ENCODE measurements at regions not wholly inside any gene's neighbourhood (a gene's known extent, or its start where the extent isn't known, plus 50 kb on each side); places are given as distances from the start of the nearest gene placed in this dataset.

- no peak overlapping the region for H3K9ac ChIP-seq (ENCODE audit: low read length)
- Mint-ChIP-seq H3K4me1 (no peaks in the 10 kb centered on the region), H3K27ac (no peak overlapping the region), H3K4me3 (no peak overlapping the region), H3K9me3 (ENCODE audit: insufficient read depth) (peaks cover 6% of the 10 kb centered on the region), H3K27me3 (no peaks in the 10 kb centered on the region)
- no peaks in the 10 kb centered on the region for H3K4me1 ChIP-seq (ENCODE audit: control insufficient read depth in 2 of 2, insufficient read depth in 2 of 2, low read length in 2 of 2)
- H3K27me3 ChIP-seq (replicated peaks in 1 of 4; ENCODE audit: control extremely low read depth in 1 of 4, control insufficient read depth in 3 of 4, insufficient read depth in 4 of 4, low read length in 3 of 4) = no peaks in the 10 kb centered on the region
- CTCF ChIA-PET = no interaction called here
- no peak overlapping the region for H2AFZ ChIP-seq (ENCODE audit: insufficient read depth, low read depth, low read length, poor library complexity, severe bottlenecking)
- 71% methylated on average over 1 of the region's 1 CpG for WGBS (ENCODE audit: insufficient coverage)
- H3K79me2 ChIP-seq (ENCODE audit: control insufficient read depth, insufficient read depth, low read length) = no peaks in the 10 kb centered on the region
- ATAC-seq (ENCODE audit: low read depth) (no peak), DNase-seq (no peak)
- intact Hi-C loops (cut with micrococcal nuclease) = no loop called here
- H3K9me3 ChIP-seq (ENCODE audit: control extremely low read depth in 1 of 3, control insufficient read depth in 2 of 3, insufficient read depth in 1 of 3, low read length in 2 of 3) = peaks cover 0 to 10% (median 0%) of the 10 kb centered on the region in 3 donors
- no peak overlapping the region for H3K27ac ChIP-seq (ENCODE audit: low read length in 2 of 2)
- H4K20me1 ChIP-seq (ENCODE audit: control insufficient read depth, insufficient read depth, low read length, poor library complexity, severe bottlenecking) = no peaks in the 10 kb centered on the region
- no peak overlapping the region for H3K4me3 ChIP-seq (ENCODE audit: control extremely low read depth in 1 of 5, extremely low read depth in 1 of 5, insufficient read depth in 1 of 5, low read depth in 2 of 5, low read length in 4 of 5)
- POLR2A ChIA-PET = no interaction called here
- H3K4me2 ChIP-seq (replicated peaks; ENCODE audit: low read depth, low read length, poor library complexity, severe bottlenecking) = no peak overlapping the region
- TF ChIP-seq EZH2 (IDR thresholded peaks at IDR 0.05; ENCODE audit: borderline replicate concordance, insufficient read depth, low read depth, low read length, poor library complexity, severe bottlenecking) = no peak
- no peaks in the 10 kb centered on the region for H3K36me3 ChIP-seq (replicated peaks in 1 of 2; ENCODE audit: control extremely low read depth in 1 of 2, control insufficient read depth in 1 of 2, extremely low read depth in 1 of 2, insufficient read depth in 2 of 2, low read length in 1 of 2)
Observed at GRCh38 chr4:127055357-127055756, 577.4 kb upstream of the INTU start.

GRCh38 chr4:127069675-127070074 is 563.1 kb upstream of the INTU start:
- CTCF ChIA-PET = no interaction called here
- Histone ChIP-seq H3K4me2 (replicated peaks; ENCODE audit: low read depth, low read length, poor library complexity, severe bottlenecking) (no peak overlapping the region), H3K27ac (ENCODE audit: low read length in 2 of 2) (no peak overlapping the region), H2AFZ (ENCODE audit: insufficient read depth, low read depth, low read length, poor library complexity, severe bottlenecking) (no peak overlapping the region), H3K4me1 (ENCODE audit: control insufficient read depth in 2 of 2, insufficient read depth in 2 of 2, low read length in 2 of 2) (no peaks in the 10 kb centered on the region), H3K4me3 (ENCODE audit: control extremely low read depth in 1 of 5, extremely low read depth in 1 of 5, insufficient read depth in 1 of 5, low read depth in 2 of 5, low read length in 4 of 5) (no peak overlapping the region), H3K9ac (ENCODE audit: low read length) (no peak overlapping the region), H3K79me2 (ENCODE audit: control insufficient read depth, insufficient read depth, low read length) (no peaks in the 10 kb centered on the region), H4K20me1 (ENCODE audit: control insufficient read depth, insufficient read depth, low read length, poor library complexity, severe bottlenecking) (no peaks in the 10 kb centered on the region), H3K36me3 (replicated peaks in 1 of 2; ENCODE audit: control extremely low read depth in 1 of 2, control insufficient read depth in 1 of 2, extremely low read depth in 1 of 2, insufficient read depth in 2 of 2, low read length in 1 of 2) (no peaks in the 10 kb centered on the region), H3K9me3 (ENCODE audit: control extremely low read depth in 1 of 3, control insufficient read depth in 2 of 3, insufficient read depth in 1 of 3, low read length in 2 of 3) (no peaks in the 10 kb centered on the region), H3K27me3 (replicated peaks in 1 of 4; ENCODE audit: control extremely low read depth in 1 of 4, control insufficient read depth in 3 of 4, insufficient read depth in 4 of 4, low read length in 3 of 4) (no peaks in the 10 kb centered on the region)
- H3K4me3 Mint-ChIP-seq = no peak overlapping the region
- H3K27me3 Mint-ChIP-seq = no peaks in the 10 kb centered on the region
- POLR2A ChIA-PET = no interaction called here
- no peaks in the 10 kb centered on the region for H3K4me1 Mint-ChIP-seq
- WGBS (ENCODE audit: insufficient coverage) = 100% methylated on average over 1 of the region's 1 CpG
- no peak overlapping the region for H3K27ac Mint-ChIP-seq
- H3K9me3 Mint-ChIP-seq (ENCODE audit: insufficient read depth) = peaks cover 6% of the 10 kb centered on the region
- DNase-seq (no peak), ATAC-seq (ENCODE audit: low read depth) (no peak)
- TF ChIP-seq EZH2 (IDR thresholded peaks at IDR 0.05; ENCODE audit: borderline replicate concordance, insufficient read depth, low read depth, low read length, poor library complexity, severe bottlenecking) = no peak
- no peak for TF ChIP-seq CTCF (IDR thresholded peaks at IDR 0.05)
- intact Hi-C loops (cut with micrococcal nuclease) = no loop called here

Measured in B cell (primary cell).